GM03348 (cell line): ENCODE measurements at regions not wholly inside any gene's neighbourhood (a gene's known extent, or its start where the extent isn't known, plus 50 kb on each side); places are given as distances from the start of the nearest gene placed in this dataset.

Source experiments
- DNase-seq: peaks from one replicate; pipeline ENCODE4 v3.0.0; 2012; ENCODE audit warnings: low spot score

GRCh38 chr6:40268166-40268565 is 319.0 kb downstream of the LRFN2 start:
- no peak for DNase-seq

- DNase-seq: no peak
These were observed 321.5 kb downstream of the LRFN2 start for GRCh38 chr6:40265615-40266014.

- DNase-seq: no peak
These were observed 323.2 kb downstream of the LRFN2 start for GRCh38 chr6:40263970-40264369.

- no peak for DNase-seq
These were observed 324.8 kb downstream of the LRFN2 start for GRCh38 chr6:40262363-40262762.

GRCh38 chr6:40258531-40258930 is 324.3 kb upstream of the MOCS1 start:
- no peak for DNase-seq

GRCh38 chr6:40256831-40257230 is 322.6 kb upstream of the MOCS1 start:
- DNase-seq: no peak

GRCh38 chr6:40256224-40256623 is 322.0 kb upstream of the MOCS1 start:
- no peak for DNase-seq

GRCh38 chr6:40253420-40253819 is 319.2 kb upstream of the MOCS1 start:
- no peak for DNase-seq

- no peak for DNase-seq
These were observed 318.4 kb upstream of the MOCS1 start for GRCh38 chr6:40252531-40253258.

- DNase-seq: no peak
These were observed 317.5 kb upstream of the MOCS1 start for GRCh38 chr6:40251637-40252300.

GRCh38 chr6:40249935-40250334 is 315.7 kb upstream of the MOCS1 start:
- DNase-seq: no peak

GRCh38 chr6:40247516-40248115 is 313.4 kb upstream of the MOCS1 start:
- DNase-seq: no peak

GRCh38 chr6:40244699-40245098 is 310.4 kb upstream of the MOCS1 start:
- no peak for DNase-seq

- no peak for DNase-seq
These were observed 298.4 kb upstream of the MOCS1 start for GRCh38 chr6:40232698-40233097.

- DNase-seq: no peak
These were observed 293.5 kb upstream of the MOCS1 start for GRCh38 chr6:40227735-40228134.

GRCh38 chr6:40222354-40222753 is 288.1 kb upstream of the MOCS1 start:
- no peak for DNase-seq

GRCh38 chr6:40219799-40220198 is 285.5 kb upstream of the MOCS1 start:
- DNase-seq: no peak

GRCh38 chr6:40210628-40211056 is 276.4 kb upstream of the MOCS1 start:
- no peak for DNase-seq

- no peak for DNase-seq
These were observed 271.5 kb upstream of the MOCS1 start for GRCh38 chr6:40205801-40206200.

- DNase-seq: no peak
These were observed 270.7 kb upstream of the MOCS1 start for GRCh38 chr6:40205004-40205403.

- DNase-seq: no peak
These were observed 263.1 kb upstream of the MOCS1 start for GRCh38 chr6:40197371-40197770.

GRCh38 chr6:40196135-40196518 is 261.9 kb upstream of the MOCS1 start:
- no peak for DNase-seq

- no peak for DNase-seq
These were observed 261.3 kb upstream of the MOCS1 start for GRCh38 chr6:40195428-40196134.
